Mesothelial cell of epicardium (in vitro differentiated cells): ENCODE measurements at regions not wholly inside any gene's neighbourhood (a gene's known extent, or its start where the extent isn't known, plus 50 kb on each side); places are given as distances from the start of the nearest gene placed in this dataset.

Experiments
- DNase-seq, 2 experiments: peaks; one replicate each; pipeline ENCODE4 v3.0.0; 2021; ENCODE audit warnings: low spot score in 2 of 2; ENCODE audit not compliant: unreplicated experiment in 2 of 2
- H3K27ac Mint-ChIP-seq: 2 replicates; pipeline ENCODE4 v1.8.0; 2021; ENCODE audit warnings: mixed read lengths
- H3K27me3 Mint-ChIP-seq: 2 replicates; pipeline ENCODE4 v1.8.0; 2021; ENCODE audit warnings: low read depth, mixed read lengths
- H3K36me3 Mint-ChIP-seq: 2 replicates; pipeline ENCODE4 v1.8.0; 2021; ENCODE audit warnings: mixed read lengths
- H3K4me1 Mint-ChIP-seq: 2 replicates; pipeline ENCODE4 v1.8.0; 2021; ENCODE audit warnings: mixed read lengths
- H3K4me3 Mint-ChIP-seq: 2 replicates; pipeline ENCODE4 v1.8.0; 2021; ENCODE audit warnings: mild to moderate bottlenecking, moderate library complexity, mixed read lengths
- H3K9me3 Mint-ChIP-seq: 2 replicates; pipeline ENCODE4 v1.8.0; 2021; ENCODE audit warnings: mixed read lengths
- TF ChIP-seq, protein P1 (sequence below): fragments of 200-600 bp; sonication (generic); IDR thresholded peaks from one replicate; pipeline ENCODE4 v1.5.0; 2021; ENCODE audit warnings: antibody characterized with exemption; ENCODE audit not compliant: unreplicated experiment

DNA sequence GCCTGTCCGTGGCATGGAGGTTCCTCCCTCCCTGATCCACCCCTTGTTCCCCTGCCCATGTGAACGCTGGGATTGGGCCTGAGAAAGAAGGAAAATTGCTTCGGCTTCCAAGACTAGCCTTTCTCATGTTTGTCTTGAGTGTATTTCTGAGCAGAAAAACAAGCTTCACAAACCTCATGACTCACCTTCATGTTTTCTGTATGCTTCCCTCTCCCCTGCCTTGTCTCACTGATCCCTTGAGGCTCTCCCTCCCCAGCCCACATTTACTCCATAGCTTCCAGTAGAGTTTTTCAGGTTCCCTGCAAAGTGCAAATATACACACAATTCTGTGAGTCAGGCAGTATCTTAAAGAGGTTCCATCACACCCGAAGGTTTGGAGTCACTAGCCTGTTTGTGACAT lies 572.4 kb downstream of the UQCRFS1 start:
- no peak for DNase-seq
- peaks cover 11% of the 10 kb centered on the region for H3K27me3 Mint-ChIP-seq
- no peak overlapping the region for H3K4me3 Mint-ChIP-seq
- no peak overlapping the region for H3K27ac Mint-ChIP-seq
- H3K4me1 Mint-ChIP-seq, result no peaks in the 10 kb centered on the region
- H3K9me3 Mint-ChIP-seq, result no peaks in the 10 kb centered on the region
- TF ChIP-seq, protein P1, sequence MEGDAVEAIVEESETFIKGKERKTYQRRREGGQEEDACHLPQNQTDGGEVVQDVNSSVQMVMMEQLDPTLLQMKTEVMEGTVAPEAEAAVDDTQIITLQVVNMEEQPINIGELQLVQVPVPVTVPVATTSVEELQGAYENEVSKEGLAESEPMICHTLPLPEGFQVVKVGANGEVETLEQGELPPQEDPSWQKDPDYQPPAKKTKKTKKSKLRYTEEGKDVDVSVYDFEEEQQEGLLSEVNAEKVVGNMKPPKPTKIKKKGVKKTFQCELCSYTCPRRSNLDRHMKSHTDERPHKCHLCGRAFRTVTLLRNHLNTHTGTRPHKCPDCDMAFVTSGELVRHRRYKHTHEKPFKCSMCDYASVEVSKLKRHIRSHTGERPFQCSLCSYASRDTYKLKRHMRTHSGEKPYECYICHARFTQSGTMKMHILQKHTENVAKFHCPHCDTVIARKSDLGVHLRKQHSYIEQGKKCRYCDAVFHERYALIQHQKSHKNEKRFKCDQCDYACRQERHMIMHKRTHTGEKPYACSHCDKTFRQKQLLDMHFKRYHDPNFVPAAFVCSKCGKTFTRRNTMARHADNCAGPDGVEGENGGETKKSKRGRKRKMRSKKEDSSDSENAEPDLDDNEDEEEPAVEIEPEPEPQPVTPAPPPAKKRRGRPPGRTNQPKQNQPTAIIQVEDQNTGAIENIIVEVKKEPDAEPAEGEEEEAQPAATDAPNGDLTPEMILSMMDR, result no peak
- H3K36me3 Mint-ChIP-seq, result no peaks in the 10 kb centered on the region

DNA sequence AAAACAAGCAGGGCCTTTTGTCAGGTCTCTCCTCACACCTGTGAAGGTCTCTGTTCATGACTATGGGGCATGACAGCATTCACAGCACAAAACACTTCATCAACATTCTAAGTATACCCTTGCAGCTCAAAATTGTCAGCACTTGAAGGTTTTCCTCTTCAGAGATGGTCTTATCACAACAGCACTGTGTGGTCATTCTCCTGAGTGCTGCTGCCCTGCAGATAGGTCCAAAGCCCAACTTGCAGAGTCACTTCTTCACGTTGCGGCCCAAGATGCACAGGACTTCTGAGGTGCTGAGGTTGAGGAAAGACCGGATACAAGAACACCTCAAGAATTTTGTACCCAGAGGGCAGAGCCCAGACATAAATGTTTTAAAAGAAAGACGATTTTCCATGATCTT lies 574.5 kb downstream of the UQCRFS1 start:
- no peak for DNase-seq
- no peaks in the 10 kb centered on the region for H3K36me3 Mint-ChIP-seq
- H3K9me3 Mint-ChIP-seq, result peaks cover 3% of the 10 kb centered on the region
- H3K27ac Mint-ChIP-seq, result no peak overlapping the region
- H3K4me3 Mint-ChIP-seq, result no peak overlapping the region
- TF ChIP-seq, protein P1, result no peak
- peaks cover 11% of the 10 kb centered on the region for H3K27me3 Mint-ChIP-seq
- no peaks in the 10 kb centered on the region for H3K4me1 Mint-ChIP-seq

DNA sequence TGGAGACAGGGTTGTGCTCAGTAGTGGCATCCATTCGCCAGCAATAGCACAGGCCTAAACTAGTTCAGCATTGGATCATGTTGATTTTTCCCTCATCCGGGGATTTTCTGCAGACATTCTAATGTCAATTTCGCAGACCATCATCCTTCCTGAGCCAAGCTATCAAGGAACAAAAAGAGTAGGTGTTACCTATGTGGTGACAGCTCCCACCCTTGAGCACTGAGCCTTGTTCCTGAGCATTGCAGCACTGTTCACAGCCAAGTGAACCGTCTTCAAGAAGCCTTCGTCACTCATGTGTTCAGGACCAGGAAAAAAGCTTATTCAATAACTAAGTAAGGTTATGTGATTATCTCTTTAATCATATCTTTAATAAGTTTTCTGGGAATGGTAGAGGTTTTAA lies 576.2 kb downstream of the UQCRFS1 start:
- TF ChIP-seq, protein P1, result no peak
- H3K27me3 Mint-ChIP-seq, result peaks cover 8% of the 10 kb centered on the region
- H3K4me1 Mint-ChIP-seq, result no peaks in the 10 kb centered on the region
- peaks cover 3% of the 10 kb centered on the region for H3K9me3 Mint-ChIP-seq
- no peak for DNase-seq
- no peak overlapping the region for H3K4me3 Mint-ChIP-seq
- H3K27ac Mint-ChIP-seq, result no peak overlapping the region
- no peaks in the 10 kb centered on the region for H3K36me3 Mint-ChIP-seq

DNA sequence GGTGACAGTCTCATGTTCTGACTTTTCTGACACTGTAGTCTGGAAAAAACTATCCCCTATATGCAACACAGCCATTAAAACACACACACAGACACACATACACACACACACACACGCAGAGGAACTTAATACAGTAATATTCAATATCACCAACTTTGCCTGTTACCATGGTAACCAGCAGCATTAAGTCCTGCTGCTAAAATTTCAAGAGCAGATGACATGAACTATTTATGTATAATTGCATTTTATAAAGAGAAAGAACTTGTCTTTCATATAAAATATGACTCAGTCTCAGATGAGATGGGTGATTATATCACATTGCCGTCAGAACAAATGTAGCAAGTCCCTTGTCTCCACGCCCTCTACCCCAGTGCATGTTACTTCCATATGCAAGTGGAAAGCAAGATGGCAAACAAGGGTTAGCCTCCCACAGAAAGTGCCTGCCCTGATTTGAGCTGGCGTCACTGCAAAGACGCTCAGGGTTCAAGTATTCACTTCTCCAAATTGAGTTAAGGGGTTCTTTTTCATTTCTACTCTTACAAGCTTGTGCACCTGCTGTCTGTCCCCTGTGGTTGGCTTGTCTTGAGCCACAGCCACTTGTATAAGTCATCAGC lies 576.8 kb downstream of the UQCRFS1 start:
- Mint-ChIP-seq H3K27me3 (peaks cover 8% of the 10 kb centered on the region), H3K4me3 (no peak overlapping the region), H3K27ac (no peak overlapping the region), H3K4me1 (no peaks in the 10 kb centered on the region), H3K36me3 (no peaks in the 10 kb centered on the region), H3K9me3 (peaks cover 3% of the 10 kb centered on the region)
- no peak for DNase-seq
- TF ChIP-seq, protein P1, result no peak

DNA sequence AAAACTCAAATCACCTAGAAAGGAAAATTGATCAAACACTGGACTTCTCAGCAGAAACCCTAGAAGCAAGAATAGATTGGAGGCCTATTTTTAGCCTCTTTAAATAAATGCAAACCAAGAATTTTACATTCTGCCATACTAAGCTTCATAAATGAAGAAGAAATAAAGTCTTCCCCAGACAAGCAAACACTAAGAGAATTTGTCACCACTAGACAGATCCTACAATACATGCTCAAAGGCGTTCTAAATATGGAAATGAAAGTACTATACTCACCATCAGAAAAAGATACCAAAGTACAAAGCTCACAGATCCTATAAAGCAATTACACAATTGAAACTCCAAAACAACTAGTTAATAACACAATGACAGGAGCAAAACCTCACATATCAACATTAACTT lies 578.1 kb downstream of the UQCRFS1 start:
- no peak overlapping the region for H3K4me3 Mint-ChIP-seq
- no peak for DNase-seq
- peaks cover 5% of the 10 kb centered on the region for H3K9me3 Mint-ChIP-seq
- no peaks in the 10 kb centered on the region for H3K36me3 Mint-ChIP-seq
- TF ChIP-seq, protein P1, result no peak
- H3K27me3 Mint-ChIP-seq, result peaks cover 6% of the 10 kb centered on the region
- no peaks in the 10 kb centered on the region for H3K4me1 Mint-ChIP-seq
- no peak overlapping the region for H3K27ac Mint-ChIP-seq

DNA sequence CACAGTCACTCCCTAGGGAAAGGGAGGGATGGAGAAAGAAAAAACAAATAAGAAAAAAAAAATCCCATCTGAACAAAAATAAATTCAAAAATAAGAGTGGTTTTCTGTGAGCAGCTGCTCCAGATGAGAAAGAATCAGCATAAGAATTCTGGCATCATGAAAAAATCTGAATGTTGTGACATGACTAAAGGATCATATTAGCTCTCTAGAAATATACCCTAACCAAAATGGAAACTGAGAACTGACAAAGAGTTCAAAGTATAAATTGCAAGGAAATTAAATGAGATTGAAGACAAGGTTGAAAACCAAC lies 579.0 kb downstream of the UQCRFS1 start:
- no peaks in the 10 kb centered on the region for H3K36me3 Mint-ChIP-seq
- no peak overlapping the region for H3K27ac Mint-ChIP-seq
- peaks cover 6% of the 10 kb centered on the region for H3K27me3 Mint-ChIP-seq
- no peak for DNase-seq
- no peaks in the 10 kb centered on the region for H3K4me1 Mint-ChIP-seq
- peaks cover 11% of the 10 kb centered on the region for H3K9me3 Mint-ChIP-seq
- H3K4me3 Mint-ChIP-seq, result no peak overlapping the region
- TF ChIP-seq, protein P1, result no peak
